ENCODE measurements at regions not wholly inside any gene's neighbourhood (a gene's known extent, or its start where the extent isn't known, plus 50 kb on each side); places are given as distances from the start of the nearest gene placed in this dataset.

DNA sequence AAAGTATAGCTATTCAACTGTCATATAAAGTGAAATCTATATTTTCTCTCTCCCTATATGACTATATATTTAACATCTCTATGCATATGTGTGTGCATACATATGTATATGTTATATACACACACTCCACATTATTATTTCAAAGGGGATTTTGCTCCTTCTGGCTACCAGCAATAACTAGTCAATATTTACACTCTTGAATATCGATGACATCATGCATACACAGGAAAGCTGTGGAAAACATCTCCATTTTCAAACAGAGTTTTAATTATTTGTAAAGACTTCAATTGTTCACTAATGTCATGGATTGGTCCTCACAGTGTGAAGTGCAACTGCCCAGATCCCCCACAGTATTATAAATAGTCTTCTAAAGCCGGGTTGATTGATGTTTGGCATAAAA lies 195.9 kb upstream of the TCF4 start:
- no peak for DNase-seq (ENCODE audit: low read depth, low spot score)

DNA sequence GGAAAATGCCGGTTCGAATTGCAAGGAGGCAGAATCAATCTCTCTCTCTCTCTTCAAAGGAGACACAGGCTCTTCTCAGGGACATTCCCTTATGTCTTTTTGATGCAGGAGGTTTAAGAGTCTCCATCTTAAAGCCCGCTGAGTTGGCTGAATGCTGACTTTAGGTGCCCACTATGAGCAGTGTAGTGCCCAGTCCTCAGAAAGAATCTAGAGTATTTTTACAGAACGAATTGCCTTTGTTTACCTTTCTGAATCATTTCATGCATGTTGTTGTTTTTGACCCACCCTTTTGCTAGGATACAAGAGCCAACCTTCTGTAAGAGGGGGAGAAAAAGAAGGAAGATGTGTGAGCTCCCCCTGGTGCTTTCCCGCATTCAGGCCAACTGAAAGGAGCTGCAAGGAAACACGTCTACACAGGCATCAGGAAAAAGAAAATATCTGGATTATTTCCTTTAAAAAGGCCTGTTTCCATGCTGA lies 193.5 kb upstream of the TCF4 start:
- DNase-seq (ENCODE audit: low read depth, low spot score): peak; percentile 90

DNA sequence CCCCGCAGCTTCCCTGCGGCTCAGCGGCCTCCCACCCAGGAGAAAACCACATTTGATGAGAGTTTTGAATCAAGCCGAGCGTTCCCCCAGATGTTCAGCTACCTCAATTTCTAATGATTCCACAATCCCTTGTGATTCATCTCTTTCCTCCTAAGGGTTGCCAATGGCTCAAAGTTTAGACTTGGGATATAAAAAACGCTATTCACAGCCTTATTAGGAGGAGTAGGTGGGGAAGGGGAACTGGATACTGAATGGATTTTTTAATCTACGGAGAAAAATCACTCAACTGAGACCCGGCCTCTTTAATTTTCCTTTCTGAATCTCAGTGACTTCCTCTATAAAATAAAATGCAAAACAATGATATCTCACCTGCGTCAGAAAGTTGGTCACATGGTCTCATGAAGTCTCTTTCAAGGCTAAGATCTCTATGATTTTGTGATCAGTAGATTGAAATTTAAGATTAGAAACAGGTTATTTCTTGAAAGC lies 192.6 kb upstream of the TCF4 start:
- DNase-seq (ENCODE audit: low read depth, low spot score): no peak

DNA sequence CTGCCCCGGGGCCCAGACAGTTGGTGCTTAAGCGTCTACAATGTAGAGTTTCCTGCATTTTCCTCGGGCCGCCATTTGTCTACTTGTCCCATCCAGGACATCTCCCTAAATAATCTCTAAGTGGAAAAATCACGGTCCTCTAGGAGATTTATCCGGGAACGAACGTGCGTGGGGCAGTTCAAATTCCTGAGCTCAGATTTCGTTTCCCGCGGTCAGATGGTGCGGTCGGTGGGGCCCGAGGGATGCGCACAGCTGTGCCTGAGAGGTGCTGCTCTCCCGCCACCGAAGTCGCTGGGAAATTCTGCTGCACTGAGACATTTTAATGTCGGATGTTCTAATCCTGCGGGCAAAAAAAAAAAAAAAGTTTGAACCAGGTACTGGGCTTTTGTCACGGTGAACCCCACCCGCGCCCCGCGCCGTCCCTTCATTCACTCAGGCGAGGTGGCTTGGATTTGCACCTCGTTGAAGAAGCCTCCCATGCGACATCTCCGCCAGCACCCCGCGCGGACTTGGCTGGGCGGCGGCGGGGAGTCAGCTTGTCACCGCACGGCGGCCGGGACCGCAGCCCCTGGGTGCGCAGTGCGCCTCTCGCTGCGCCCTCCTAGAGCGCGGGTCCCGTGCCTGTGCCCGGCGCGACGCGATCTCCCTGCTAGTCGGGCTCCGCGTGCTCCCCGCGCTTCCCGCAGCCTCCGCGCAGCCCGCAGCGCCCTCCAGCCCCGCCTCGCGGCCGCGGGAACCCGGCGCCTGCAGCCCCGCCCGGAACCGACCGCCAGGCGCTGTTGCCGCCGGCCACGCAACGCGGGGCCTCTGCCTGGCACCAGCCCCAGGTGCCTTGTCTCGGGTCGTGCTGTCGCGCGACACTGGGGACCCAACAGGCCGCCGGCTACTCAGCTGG lies 191.9 kb upstream of the TCF4 start:
- peak; percentile 69 for DNase-seq (ENCODE audit: low read depth, low spot score)

DNA sequence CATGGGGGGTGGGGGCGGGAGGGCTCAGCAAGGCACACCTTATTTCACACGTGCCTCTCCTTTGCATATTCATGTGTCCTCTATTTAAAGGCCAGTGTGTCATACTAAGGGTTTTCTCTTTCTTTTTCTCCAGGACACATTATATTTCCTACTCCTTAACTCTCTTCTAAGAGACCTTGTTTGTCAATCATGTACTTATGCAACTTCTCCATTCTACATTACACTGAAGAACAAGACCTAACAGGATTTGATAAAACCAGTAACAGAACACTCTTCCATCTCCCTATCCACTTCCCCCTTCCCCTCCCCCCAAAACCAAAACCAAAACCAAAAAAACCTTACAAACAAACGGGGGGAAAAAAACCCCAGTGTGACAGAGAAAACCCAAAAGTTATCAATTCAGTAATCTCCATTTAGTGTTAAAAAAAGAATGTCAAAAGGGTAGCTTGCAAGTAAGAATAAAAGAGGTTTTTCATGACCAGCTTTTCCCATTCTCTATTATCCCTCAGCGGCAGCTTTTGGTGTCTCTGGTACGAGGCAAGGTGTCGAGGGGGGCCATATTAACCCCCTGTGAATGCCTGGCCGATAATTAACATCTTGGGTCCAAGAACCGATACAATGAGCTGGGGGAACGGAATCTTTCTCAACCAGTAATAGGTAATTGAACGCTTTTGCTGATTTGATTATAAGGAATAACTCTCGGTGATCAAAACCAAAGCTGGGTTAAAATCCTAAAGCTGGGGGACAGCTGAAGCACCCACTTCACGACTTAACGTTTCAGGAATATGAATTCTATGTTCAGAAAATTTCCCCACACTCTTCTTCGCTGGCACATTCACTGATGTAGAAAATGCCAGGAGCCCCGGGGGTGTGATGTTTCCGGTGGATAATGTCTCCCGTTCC lies 191.0 kb upstream of the TCF4 start:
- DNase-seq (ENCODE audit: low read depth, low spot score): peak; percentile 32

DNA sequence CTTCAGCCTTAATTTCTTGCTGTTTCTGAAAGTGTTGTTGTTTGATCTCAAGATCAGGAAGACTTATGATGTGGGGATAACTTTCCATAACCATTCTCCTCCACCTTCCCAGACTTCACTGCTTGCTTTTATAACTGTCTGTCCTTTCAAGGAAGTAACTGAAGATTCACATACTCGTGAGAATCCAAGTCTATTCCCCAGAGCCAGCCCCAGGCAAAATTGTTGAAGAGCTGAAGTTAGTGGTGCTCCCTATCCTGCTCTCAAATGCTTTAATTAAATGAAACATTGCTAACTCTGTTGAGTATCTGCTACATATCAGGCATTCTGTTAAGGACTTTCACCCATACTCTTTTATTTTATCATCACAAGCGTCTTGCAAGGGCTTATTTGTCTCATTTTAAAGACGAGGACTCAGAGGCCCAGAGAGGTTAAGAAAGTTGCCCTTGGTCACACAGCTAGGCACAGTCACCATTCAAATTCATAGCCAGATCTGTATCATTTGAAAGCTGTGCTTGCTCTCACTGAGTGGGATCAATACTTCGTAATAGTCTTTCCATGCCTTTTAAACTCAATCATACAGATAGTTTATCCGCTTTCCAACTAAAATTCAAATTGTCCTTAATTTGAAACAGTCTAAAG lies 189.8 kb upstream of the TCF4 start:
- peak; percentile 35 for DNase-seq (ENCODE audit: low read depth, low spot score)

DNA sequence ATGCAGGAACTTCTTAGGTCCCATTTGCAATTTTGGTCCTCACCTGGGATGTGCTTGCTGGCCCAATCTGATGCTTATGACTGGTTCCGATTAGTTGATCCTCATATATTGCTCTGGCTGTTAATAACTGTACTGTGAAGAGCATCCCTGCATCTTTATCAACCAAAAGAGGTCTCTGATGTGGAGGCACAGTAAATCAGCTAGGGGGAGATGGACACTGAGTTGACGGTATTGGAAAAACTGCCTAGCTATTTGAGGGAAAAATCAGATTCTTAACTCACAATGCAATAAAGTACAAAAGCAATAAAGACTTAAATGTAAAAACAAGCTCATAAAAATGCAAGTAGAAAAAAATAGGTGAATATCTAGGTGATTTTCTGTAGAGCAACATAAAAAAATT lies 188.0 kb upstream of the TCF4 start:
- no peak for DNase-seq (ENCODE audit: low read depth, low spot score)

DNA sequence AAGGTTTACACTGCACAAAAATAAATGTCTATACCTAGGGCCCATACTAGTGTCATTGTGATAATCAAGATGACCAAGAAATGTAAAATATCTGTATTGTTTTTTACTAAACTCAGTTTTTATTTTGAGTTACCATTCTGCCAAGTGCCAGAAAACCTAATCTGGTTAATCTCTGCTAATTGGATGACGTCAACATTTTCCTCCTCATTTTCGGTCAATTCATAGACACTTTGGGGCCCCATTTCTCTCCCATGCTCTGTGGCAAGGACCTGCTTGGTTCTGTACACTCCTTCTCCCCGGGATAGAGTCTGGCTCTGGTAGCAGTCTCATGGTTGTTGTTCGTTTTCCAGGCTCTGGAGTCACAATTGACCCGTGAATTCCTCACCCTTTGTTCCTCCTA lies 186.5 kb upstream of the TCF4 start:
- no peak for DNase-seq (ENCODE audit: low read depth, low spot score)

DNA sequence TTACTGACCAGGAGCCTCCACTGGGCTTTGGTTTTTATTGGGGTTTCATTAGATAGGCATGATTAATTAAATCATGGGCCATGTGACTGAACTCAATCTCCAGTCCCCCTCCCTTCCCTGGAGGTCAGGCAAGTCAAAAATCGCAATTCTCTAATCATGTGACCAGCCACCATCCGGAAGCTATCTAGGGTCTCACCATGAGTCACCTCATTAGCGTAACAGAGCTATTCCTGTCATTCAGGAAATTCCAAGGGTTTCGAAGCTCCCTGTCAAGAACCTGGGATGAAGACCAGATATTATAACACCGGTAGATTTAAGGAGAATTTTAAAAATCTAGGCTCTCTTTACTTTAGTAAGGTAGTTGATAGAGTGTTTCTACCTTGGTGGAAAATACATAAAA lies 180.3 kb upstream of the TCF4 start:
- peak; percentile 77 for DNase-seq (ENCODE audit: low read depth, low spot score)

DNA sequence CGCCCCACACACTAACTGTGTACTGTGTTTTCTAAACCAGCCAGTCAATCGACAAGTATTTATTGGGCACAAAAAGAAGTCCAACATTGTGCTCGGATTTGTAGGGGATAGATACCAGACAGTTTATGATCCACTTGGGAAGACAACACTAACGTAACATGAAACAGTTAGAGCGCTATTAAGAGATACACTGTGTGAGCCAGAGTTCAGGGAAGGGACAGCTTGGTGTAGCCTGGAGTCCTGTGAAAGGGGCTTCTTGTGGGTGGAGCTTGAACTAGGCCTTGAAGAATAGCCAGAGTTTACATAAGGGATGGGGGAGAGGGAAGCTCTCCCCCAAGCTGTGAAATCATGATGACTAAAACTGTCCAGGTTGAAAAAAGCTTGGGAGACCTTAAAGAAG lies 176.4 kb upstream of the TCF4 start:
- DNase-seq (ENCODE audit: low read depth, low spot score): no peak

DNA sequence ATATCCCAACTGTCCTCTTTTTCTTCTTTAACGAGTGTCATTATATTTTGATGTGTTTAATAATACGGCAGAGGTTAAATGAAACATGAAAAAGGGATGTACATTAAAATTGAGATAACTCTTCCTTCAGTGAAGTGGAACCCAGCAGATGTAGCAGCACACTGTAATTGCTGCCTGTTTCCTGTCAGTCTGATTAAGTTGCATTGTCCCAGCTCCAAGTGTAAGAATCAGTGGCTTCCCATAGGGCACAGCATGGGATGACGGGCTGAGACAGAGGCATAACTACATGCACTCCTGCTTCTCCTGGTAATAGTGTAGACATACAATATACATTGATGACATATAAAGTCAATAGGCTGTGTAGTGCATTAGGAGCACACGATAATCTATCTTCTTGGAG lies 175.8 kb upstream of the TCF4 start:
- no peak for DNase-seq (ENCODE audit: low read depth, low spot score)

DNA sequence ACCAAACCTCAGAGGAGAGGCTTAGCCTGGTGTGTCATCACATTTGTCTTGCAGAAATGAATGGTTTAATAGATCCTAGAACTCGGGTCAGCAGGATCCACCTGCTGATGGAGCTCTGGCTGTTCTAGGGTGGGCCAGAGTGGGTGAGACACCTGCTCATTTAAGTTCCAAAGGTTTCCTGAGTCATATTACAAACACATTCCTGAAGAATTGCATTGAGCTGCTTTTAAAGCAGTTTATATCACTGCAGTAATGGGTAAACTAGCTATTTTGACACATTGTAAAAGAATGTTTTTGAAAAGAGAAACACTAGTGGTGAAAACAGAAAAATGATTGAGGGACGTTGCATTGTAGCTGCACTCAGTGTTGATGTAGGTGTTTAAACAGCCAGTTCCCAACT lies 175.3 kb upstream of the TCF4 start:
- no peak for DNase-seq (ENCODE audit: low read depth, low spot score)

DNA sequence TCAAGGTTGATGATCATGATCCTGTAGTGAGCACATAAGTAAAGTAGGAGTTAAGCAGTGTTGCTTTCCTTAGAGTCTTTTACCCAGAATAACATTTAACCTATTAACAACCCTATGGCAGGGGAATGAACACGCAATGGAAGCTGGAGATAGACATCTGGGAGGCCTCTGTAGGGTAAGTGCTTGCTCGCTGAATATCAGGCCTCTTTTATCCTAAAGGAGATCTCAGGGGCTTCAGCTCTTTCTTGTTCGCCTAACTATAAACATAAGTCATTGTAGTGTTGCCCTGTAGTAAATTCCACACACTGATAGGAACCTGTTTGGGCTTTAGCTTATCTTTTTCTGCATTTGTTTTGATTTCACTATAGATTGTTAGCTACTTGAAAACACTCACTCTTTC lies 174.4 kb upstream of the TCF4 start:
- DNase-seq (ENCODE audit: low read depth, low spot score): peak; percentile 52

DNA sequence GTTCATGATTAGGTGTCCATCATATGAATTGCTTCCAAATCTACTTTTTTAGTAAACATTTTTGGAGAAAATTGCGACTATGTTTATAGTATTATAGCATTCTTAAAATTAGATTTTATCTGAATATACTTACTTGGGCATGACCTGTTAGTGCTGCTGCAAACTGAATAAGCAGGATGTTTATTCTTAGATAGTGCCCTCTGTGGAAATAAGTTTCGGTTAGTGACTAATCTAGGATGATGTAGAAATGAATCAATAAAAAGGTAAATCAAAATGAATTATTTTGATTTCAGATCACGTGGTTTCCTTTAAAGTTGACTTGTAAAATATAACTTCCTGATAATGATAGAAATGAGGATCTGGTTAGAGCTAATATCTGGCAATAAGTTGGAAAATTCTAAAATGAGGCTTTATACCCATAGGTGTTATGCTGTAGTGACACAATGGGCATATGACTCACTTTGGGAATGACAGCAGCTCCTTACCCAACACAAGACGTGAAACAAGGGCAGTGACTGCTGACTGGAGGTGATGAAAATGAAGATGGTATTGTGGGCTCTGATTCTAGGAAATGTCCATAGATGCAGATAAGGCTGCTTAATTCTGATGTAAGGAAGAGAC lies 165.8 kb upstream of the TCF4 start:
- DNase-seq (ENCODE audit: low read depth, low spot score): no peak

DNA sequence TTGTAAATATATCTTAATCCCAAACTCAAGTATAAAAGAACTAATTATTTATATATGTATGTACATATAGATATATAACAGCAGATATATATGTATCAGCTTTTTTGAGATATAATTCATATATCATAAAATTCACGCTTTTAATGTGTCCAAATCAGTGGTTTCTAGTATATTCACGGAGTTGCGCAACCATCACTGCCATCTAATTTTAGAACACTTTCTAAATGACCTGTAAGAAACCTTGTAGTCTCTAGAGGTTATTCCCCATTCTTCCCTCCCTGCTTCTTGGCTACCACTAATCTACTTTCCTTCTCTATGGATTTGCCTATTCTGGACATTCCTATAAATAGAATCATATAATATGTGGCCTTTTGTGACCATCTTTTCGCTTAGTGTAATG lies 163.5 kb upstream of the TCF4 start:
- DNase-seq (ENCODE audit: low read depth, low spot score): no peak

DNA sequence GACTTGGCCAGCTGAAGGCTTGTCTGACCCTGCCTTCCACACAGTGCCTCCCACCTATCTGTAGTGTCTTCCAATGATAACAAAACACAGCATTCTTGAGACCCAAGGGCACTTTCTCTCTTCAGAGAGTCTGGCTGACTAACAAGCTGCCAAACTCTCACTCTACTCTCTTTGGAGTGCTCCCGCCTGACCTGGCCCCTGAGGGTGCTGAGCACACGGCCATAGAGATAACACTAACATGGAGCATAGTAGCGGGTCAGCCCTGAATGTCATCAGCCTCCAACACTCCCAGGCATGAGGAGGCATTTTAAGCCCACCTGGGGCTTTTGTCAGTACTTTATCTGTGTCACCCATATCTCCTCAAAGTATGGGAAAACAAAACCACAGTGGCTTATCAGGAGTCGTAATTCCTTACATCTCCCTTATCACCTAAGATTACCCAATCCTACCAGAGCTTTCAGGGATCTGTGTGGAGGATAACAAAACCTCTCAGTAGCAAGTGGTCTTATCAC lies 160.3 kb upstream of the TCF4 start:
- peak; percentile 83 for DNase-seq (ENCODE audit: low read depth, low spot score)

DNA sequence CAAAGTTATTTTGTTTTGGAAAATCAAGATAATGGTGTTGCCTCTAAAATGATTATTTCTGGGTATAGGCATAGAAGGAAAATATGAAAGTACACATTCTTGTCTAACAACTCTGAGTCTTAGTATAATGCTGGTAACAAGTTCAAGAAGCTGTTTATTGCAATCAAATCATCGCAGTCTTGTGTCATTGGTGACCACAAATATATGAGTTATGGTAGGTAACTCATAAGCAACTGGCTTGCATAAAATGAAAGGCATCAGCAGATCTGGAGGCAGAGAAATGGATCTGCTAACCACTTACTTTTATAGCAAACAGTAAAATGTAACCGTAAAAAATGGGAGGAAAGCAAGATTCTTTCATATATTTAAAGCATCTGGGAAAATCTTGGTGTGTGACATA lies 156.2 kb upstream of the TCF4 start:
- DNase-seq (ENCODE audit: low read depth, low spot score): no peak

DNA sequence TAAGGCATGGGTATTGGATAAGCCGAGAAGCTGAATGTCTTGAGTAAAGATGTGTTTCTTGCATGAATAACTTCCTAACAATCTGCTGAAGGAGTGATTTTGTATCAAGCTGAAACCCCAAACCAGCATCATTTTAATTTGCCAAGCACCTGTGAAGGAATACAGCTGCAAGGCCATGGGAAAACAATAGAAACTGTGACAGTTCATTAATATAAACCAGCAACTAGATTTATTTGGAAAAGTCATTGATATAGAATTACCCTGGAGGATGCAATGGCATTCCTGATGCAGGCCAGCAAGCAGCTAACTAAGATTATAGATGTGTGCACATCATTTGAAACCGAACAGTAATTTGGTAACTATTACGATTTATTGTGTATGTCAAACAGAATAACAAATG lies 155.7 kb upstream of the TCF4 start:
- no peak for DNase-seq (ENCODE audit: low read depth, low spot score)

DNA sequence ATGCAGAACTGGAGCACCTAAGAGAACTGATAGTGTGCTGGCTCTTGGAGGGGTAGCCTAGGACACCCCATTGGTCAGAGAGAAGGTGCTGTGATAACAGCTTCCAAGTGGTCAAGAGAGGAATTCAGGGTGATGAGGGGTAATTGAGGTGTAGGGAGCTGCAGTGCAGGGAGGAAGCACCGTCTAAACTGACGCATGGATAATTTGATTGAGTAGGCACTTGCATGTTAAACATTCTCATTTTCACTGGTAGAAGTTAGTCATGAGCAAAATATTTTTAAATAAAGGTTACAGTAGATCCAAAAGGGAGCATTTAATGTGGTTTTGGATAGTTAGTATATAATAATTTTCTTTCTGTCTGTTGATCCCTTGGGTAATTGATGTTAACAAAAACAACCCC lies 155.1 kb upstream of the TCF4 start:
- no peak for DNase-seq (ENCODE audit: low read depth, low spot score)

DNA sequence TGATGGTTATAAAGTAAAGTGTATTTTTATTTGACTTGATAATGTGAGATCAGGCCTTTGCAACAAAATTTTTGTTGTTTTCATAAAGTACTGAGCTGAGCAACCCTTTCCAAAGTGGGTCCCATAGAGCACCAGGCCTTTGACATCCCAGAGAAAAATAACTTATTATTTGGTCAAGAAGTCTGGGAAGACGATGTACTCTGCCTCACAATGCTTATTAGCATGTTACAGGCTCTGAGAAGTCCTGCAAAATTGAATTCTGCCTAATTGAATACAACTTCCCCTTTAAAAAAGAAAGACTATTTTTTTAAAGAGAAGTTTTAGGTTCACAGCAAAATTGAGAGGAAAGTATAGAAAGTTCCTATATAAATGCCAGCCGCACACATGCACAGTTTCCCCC lies 151.5 kb upstream of the TCF4 start:
- no peak for DNase-seq (ENCODE audit: low read depth, low spot score)

DNA sequence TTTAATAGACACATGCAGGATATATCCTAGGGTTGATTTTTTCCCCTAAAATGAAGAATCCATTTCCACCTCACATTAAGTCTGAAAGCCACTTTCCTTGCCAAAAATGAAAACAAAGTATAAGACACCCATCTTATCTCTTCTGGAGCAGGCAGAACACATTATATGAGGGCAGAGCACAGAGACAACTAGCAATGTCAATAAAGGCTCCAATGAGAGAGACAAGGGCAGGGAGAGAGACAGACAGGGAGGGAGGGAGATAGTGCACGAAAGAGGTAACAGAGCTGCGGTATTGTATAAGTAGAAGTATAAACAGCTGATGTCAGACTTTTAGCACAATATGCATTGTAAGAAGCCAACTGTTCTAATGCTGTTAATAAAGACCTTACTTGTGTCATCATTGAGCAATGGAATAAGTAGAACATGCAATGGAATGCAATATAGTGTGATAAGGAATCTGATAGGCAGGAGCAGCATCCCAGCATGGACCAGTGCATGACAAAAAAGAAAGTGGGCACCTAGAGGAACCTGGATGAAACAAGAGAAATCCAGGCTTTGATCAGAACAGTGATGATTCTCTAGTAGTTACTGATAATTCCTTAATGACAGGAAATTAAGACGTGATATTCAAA lies 150.6 kb upstream of the TCF4 start:
- DNase-seq (ENCODE audit: low read depth, low spot score): no peak

Measured in ELF-1 (cell line).